ENCODE measurements at regions not wholly inside any gene's neighbourhood (a gene's known extent, or its start where the extent isn't known, plus 50 kb on each side); places are given as distances from the start of the nearest gene placed in this dataset.

GRCh38 chr16:82470016-82470415, 156.8 kb upstream of the CDH13 start:
- no peaks in the 10 kb centered on the region for H3K4me1 ChIP-seq
- WGBS: 77% methylated on average over 7 of the region's 7 CpGs
- H3K27ac ChIP-seq (replicated peaks in 1 of 4): no peak overlapping the region
- no peaks in the 10 kb centered on the region for H3K36me3 ChIP-seq
- no peak for TF ChIP-seq EP300 (IDR thresholded peaks at IDR 0.05)
- no peak for TF ChIP-seq CTCF (IDR thresholded peaks at IDR 0.05)
- TF ChIP-seq POLR2AphosphoS5 (IDR thresholded peaks at IDR 0.05): no peak
- TF ChIP-seq POLR2A (IDR thresholded peaks at IDR 0.05; ENCODE audit: low read depth): no peak
- H3K9me3 ChIP-seq: no peaks in the 10 kb centered on the region
- no peak for DNase-seq (ENCODE audit: extremely low spot score)
- H3K4me3 ChIP-seq: no peak overlapping the region
- intact Hi-C loops (cut with DNase I): no loop called here
- H3K27me3 ChIP-seq: peaks cover 0 to 12% (median 0%) of the 10 kb centered on the region in 4 donors

GRCh38 chr16:82464187-82464586, 162.6 kb upstream of the CDH13 start:
- no peaks in the 10 kb centered on the region for H3K9me3 ChIP-seq
- H3K27ac ChIP-seq (replicated peaks in 1 of 4): no peak overlapping the region
- H3K36me3 ChIP-seq: no peaks in the 10 kb centered on the region
- no peak for TF ChIP-seq CTCF (IDR thresholded peaks at IDR 0.05)
- no peak for TF ChIP-seq POLR2AphosphoS5 (IDR thresholded peaks at IDR 0.05)
- TF ChIP-seq POLR2A (IDR thresholded peaks at IDR 0.05; ENCODE audit: low read depth): no peak
- TF ChIP-seq EP300 (IDR thresholded peaks at IDR 0.05): no peak
- peaks cover 0 to 4% (median 0%) of the 10 kb centered on the region in 4 donors for H3K27me3 ChIP-seq
- WGBS: 70% methylated on average over 13 of the region's 13 CpGs
- H3K4me1 ChIP-seq: no peaks in the 10 kb centered on the region
- no peak overlapping the region for H3K4me3 ChIP-seq
- intact Hi-C loops (cut with DNase I): no loop called here
- DNase-seq (ENCODE audit: extremely low spot score): no peak

- TF ChIP-seq CTCF (IDR thresholded peaks at IDR 0.05): no peak
- TF ChIP-seq POLR2AphosphoS5 (IDR thresholded peaks at IDR 0.05): no peak
- no peak for TF ChIP-seq POLR2A (IDR thresholded peaks at IDR 0.05; ENCODE audit: low read depth)
- no peak for TF ChIP-seq EP300 (IDR thresholded peaks at IDR 0.05)
- no peak overlapping the region for H3K4me3 ChIP-seq
- DNase-seq (ENCODE audit: extremely low spot score): no peak
- no peaks in the 10 kb centered on the region for H3K36me3 ChIP-seq
- H3K27ac ChIP-seq (replicated peaks in 1 of 4): no peak overlapping the region
- H3K9me3 ChIP-seq: no peaks in the 10 kb centered on the region
- peaks cover 0 to under 1% (median 0%) of the 10 kb centered on the region in 4 donors for H3K27me3 ChIP-seq
- intact Hi-C loops (cut with DNase I): no loop called here
- 72% methylated on average over 3 of the region's 3 CpGs for WGBS
- H3K4me1 ChIP-seq: peaks cover 0 to 4% (median 0%) of the 10 kb centered on the region in 4 donors
Measured at GRCh38 chr16:82460766-82461165, 166.0 kb upstream of the CDH13 start.

- H3K9me3 ChIP-seq: no peaks in the 10 kb centered on the region
- H3K36me3 ChIP-seq: no peaks in the 10 kb centered on the region
- H3K4me3 ChIP-seq: no peak overlapping the region
- no peak for DNase-seq (ENCODE audit: extremely low spot score)
- H3K4me1 ChIP-seq: peaks cover 0 to 4% (median 0%) of the 10 kb centered on the region in 4 donors
- intact Hi-C loops (cut with DNase I): loop anchor here (5.0 kb wide), 1 partner anchor 197 kb away; no protein-coding TSS in a partner anchor
- 49% methylated on average over 11 of the region's 11 CpGs for WGBS
- no peak for TF ChIP-seq POLR2AphosphoS5 (IDR thresholded peaks at IDR 0.05)
- TF ChIP-seq CTCF (IDR thresholded peaks at IDR 0.05): no peak
- TF ChIP-seq POLR2A (IDR thresholded peaks at IDR 0.05; ENCODE audit: low read depth): no peak
- no peak for TF ChIP-seq EP300 (IDR thresholded peaks at IDR 0.05)
- no peak overlapping the region for H3K27ac ChIP-seq (replicated peaks in 1 of 4)
- no peaks in the 10 kb centered on the region for H3K27me3 ChIP-seq
Measured at GRCh38 chr16:82459580-82460256, 167.1 kb upstream of the CDH13 start.
